ENCODE measurements at regions not wholly inside any gene's neighbourhood (a gene's known extent, or its start where the extent isn't known, plus 50 kb on each side); places are given as distances from the start of the nearest gene placed in this dataset.

- no peak for TF ChIP-seq POLR2AphosphoS5 (IDR thresholded peaks at IDR 0.05; ENCODE audit: borderline replicate concordance, low read depth, low read length)
- no peak for TF ChIP-seq EZH2 (IDR thresholded peaks at IDR 0.05)
- no peak for TF ChIP-seq FOXP2 (optimal IDR thresholded peaks at IDR 0.05; ENCODE audit: control extremely low read depth, extremely low read length, insufficient read depth)
- no peak overlapping the region for H3K9ac ChIP-seq (ENCODE audit: insufficient read length)
- H3K36me3 ChIP-seq (ENCODE audit: insufficient read depth, low read length) = no peaks in the 10 kb centered on the region
- DNase-seq (ENCODE audit: low read depth, low spot score) = no peak
- no peak overlapping the region for H3K4me3 ChIP-seq
- no peaks in the 10 kb centered on the region for H3K9me3 ChIP-seq (ENCODE audit: low read depth, low read length)
- H3K27ac ChIP-seq = no peak overlapping the region
Measured at GRCh38 chr11:95577716-95578460, 211.7 kb downstream of the FAM76B start.

- H3K9ac ChIP-seq (ENCODE audit: insufficient read length) = no peak overlapping the region
- H3K36me3 ChIP-seq (ENCODE audit: insufficient read depth, low read length) = no peaks in the 10 kb centered on the region
- H3K27ac ChIP-seq = no peak overlapping the region
- H3K4me3 ChIP-seq = no peak overlapping the region
- TF ChIP-seq FOXP2 (optimal IDR thresholded peaks at IDR 0.05; ENCODE audit: control extremely low read depth, extremely low read length, insufficient read depth) (no peak), EZH2 (IDR thresholded peaks at IDR 0.05) (no peak), POLR2AphosphoS5 (IDR thresholded peaks at IDR 0.05; ENCODE audit: borderline replicate concordance, low read depth, low read length) (no peak)
- H3K9me3 ChIP-seq (ENCODE audit: low read depth, low read length) = no peaks in the 10 kb centered on the region
- no peak for DNase-seq (ENCODE audit: low read depth, low spot score)
Measured at GRCh38 chr11:95576146-95576845, 213.3 kb downstream of the FAM76B start.

GRCh38 chr11:95575517-95575916 is 214.1 kb downstream of the FAM76B start:
- Histone ChIP-seq H3K27ac (no peak overlapping the region), H3K36me3 (ENCODE audit: insufficient read depth, low read length) (no peaks in the 10 kb centered on the region), H3K9me3 (ENCODE audit: low read depth, low read length) (no peaks in the 10 kb centered on the region), H3K4me3 (no peak overlapping the region), H3K9ac (ENCODE audit: insufficient read length) (no peak overlapping the region)
- no peak for DNase-seq (ENCODE audit: low read depth, low spot score)
- TF ChIP-seq FOXP2 (optimal IDR thresholded peaks at IDR 0.05; ENCODE audit: control extremely low read depth, extremely low read length, insufficient read depth) (no peak), POLR2AphosphoS5 (IDR thresholded peaks at IDR 0.05; ENCODE audit: borderline replicate concordance, low read depth, low read length) (no peak), EZH2 (IDR thresholded peaks at IDR 0.05) (no peak)

GRCh38 chr11:95571718-95572260 is 217.8 kb downstream of the FAM76B start:
- Histone ChIP-seq H3K9ac (ENCODE audit: insufficient read length) (no peak overlapping the region), H3K9me3 (ENCODE audit: low read depth, low read length) (no peaks in the 10 kb centered on the region), H3K36me3 (ENCODE audit: insufficient read depth, low read length) (no peaks in the 10 kb centered on the region), H3K4me3 (no peak overlapping the region), H3K27ac (no peak overlapping the region)
- DNase-seq (ENCODE audit: low read depth, low spot score) = no peak
- TF ChIP-seq EZH2 (IDR thresholded peaks at IDR 0.05) (no peak), POLR2AphosphoS5 (IDR thresholded peaks at IDR 0.05; ENCODE audit: borderline replicate concordance, low read depth, low read length) (no peak), FOXP2 (optimal IDR thresholded peaks at IDR 0.05; ENCODE audit: control extremely low read depth, extremely low read length, insufficient read depth) (no peak)

GRCh38 chr11:95570845-95571244 is 218.7 kb downstream of the FAM76B start:
- H3K4me3 ChIP-seq = no peak overlapping the region
- no peaks in the 10 kb centered on the region for H3K9me3 ChIP-seq (ENCODE audit: low read depth, low read length)

GRCh38 chr11:95569207-95569606 is 220.4 kb downstream of the FAM76B start:
- Histone ChIP-seq H3K9me3 (ENCODE audit: low read depth, low read length) (no peaks in the 10 kb centered on the region), H3K9ac (ENCODE audit: insufficient read length) (no peak overlapping the region), H3K27ac (no peak overlapping the region), H3K4me3 (no peak overlapping the region), H3K36me3 (ENCODE audit: insufficient read depth, low read length) (no peaks in the 10 kb centered on the region)
- no peak for TF ChIP-seq EZH2 (IDR thresholded peaks at IDR 0.05)
- no peak for TF ChIP-seq FOXP2 (optimal IDR thresholded peaks at IDR 0.05; ENCODE audit: control extremely low read depth, extremely low read length, insufficient read depth)
- no peak for TF ChIP-seq POLR2AphosphoS5 (IDR thresholded peaks at IDR 0.05; ENCODE audit: borderline replicate concordance, low read depth, low read length)
- DNase-seq (ENCODE audit: low read depth, low spot score) = no peak

More at GRCh38 chr11:95570845-95571244, 218.7 kb downstream of the FAM76B start:
- no peak overlapping the region for H3K27ac ChIP-seq
- H3K9ac ChIP-seq (ENCODE audit: insufficient read length) = no peak overlapping the region
- DNase-seq (ENCODE audit: low read depth, low spot score) = no peak
- TF ChIP-seq EZH2 (IDR thresholded peaks at IDR 0.05) = no peak
- TF ChIP-seq POLR2AphosphoS5 (IDR thresholded peaks at IDR 0.05; ENCODE audit: borderline replicate concordance, low read depth, low read length) = no peak
- TF ChIP-seq FOXP2 (optimal IDR thresholded peaks at IDR 0.05; ENCODE audit: control extremely low read depth, extremely low read length, insufficient read depth) = no peak
- H3K36me3 ChIP-seq (ENCODE audit: insufficient read depth, low read length) = no peaks in the 10 kb centered on the region

GRCh38 chr11:95568281-95568680 is 221.3 kb downstream of the FAM76B start:
- Histone ChIP-seq H3K27ac (no peak overlapping the region), H3K9me3 (ENCODE audit: low read depth, low read length) (no peaks in the 10 kb centered on the region), H3K36me3 (ENCODE audit: insufficient read depth, low read length) (no peaks in the 10 kb centered on the region), H3K4me3 (no peak overlapping the region), H3K9ac (ENCODE audit: insufficient read length) (no peak overlapping the region)
- DNase-seq (ENCODE audit: low read depth, low spot score) = no peak
- TF ChIP-seq FOXP2 (optimal IDR thresholded peaks at IDR 0.05; ENCODE audit: control extremely low read depth, extremely low read length, insufficient read depth) (no peak), POLR2AphosphoS5 (IDR thresholded peaks at IDR 0.05; ENCODE audit: borderline replicate concordance, low read depth, low read length) (no peak), EZH2 (IDR thresholded peaks at IDR 0.05) (no peak)

GRCh38 chr11:95567685-95568084 is 221.9 kb downstream of the FAM76B start:
- TF ChIP-seq FOXP2 (optimal IDR thresholded peaks at IDR 0.05; ENCODE audit: control extremely low read depth, extremely low read length, insufficient read depth) = no peak
- no peak for TF ChIP-seq POLR2AphosphoS5 (IDR thresholded peaks at IDR 0.05; ENCODE audit: borderline replicate concordance, low read depth, low read length)
- TF ChIP-seq EZH2 (IDR thresholded peaks at IDR 0.05) = no peak
- no peak overlapping the region for H3K9ac ChIP-seq (ENCODE audit: insufficient read length)
- DNase-seq (ENCODE audit: low read depth, low spot score) = no peak
- H3K36me3 ChIP-seq (ENCODE audit: insufficient read depth, low read length) = no peaks in the 10 kb centered on the region
- H3K4me3 ChIP-seq = no peak overlapping the region
- no peaks in the 10 kb centered on the region for H3K9me3 ChIP-seq (ENCODE audit: low read depth, low read length)
- no peak overlapping the region for H3K27ac ChIP-seq

All from SK-N-MC (cell line).